ENCODE measurements at regions not wholly inside any gene's neighbourhood (a gene's known extent, or its start where the extent isn't known, plus 50 kb on each side); places are given as distances from the start of the nearest gene placed in this dataset.

GRCh38 chr5:54758038-54758437 is 227.4 kb downstream of the ESM1 start:
- TF ChIP-seq GATA2 (IDR thresholded peaks at IDR 0.05; ENCODE audit: low read depth, low read length) (no peak), GATA3 (IDR thresholded peaks at IDR 0.05; ENCODE audit: low read depth, low read length) (no peak)
